Stimulated activated CD4-positive, alpha-beta T cell treated with anti-CD3 and anti-CD28 coated beads, Interleukin-2, amount 100 ng/mL, for 48 hours (primary cell): ENCODE measurements at regions not wholly inside any gene's neighbourhood (a gene's known extent, or its start where the extent isn't known, plus 50 kb on each side); places are given as distances from the start of the nearest gene placed in this dataset.

Source experiments
- DNase-seq, 2 donors: peaks; one replicate each; pipeline ENCODE4 v3.0.0-alpha.2; 2020

DNA sequence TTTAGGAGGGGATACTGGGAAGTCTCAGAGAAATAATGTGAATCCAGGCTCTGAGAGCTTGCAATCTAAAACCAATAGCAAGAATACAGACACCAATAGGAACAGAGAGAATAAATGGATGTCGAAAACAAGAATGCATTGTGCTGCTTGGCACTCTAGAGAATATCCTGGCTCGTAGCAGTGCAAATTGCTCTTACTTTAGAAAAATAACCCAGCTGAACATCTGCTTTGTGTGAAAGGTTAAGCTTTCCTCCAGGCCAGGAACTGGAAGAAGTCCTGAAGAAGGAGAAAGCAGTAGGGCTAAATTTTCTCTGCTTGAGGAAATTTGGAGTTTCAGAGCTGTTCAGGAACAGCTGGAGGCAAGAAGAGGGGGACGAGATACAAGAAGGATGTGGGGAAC is 382.3 kb downstream of the HHIPL2 start:
- no peak for DNase-seq

DNA sequence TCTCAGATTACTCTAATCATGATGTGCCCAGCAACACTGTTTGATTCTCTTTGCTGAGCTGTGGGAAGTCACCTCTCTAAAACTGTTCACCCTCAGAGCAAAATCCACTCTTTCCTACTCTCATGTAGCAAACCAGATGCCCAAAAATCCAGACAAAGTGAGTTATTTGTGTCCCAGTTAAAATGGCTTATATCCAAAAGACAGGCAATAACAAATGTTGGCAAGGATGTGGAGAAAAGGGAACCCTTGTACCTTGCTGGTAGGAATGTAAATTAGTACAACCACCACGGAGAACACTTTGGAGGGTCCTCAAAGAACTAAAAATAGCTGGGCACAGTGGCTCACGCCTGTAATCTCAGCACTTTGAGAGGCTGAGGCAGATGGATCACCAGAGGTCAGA is 384.0 kb downstream of the HHIPL2 start:
- no peak for DNase-seq

DNA sequence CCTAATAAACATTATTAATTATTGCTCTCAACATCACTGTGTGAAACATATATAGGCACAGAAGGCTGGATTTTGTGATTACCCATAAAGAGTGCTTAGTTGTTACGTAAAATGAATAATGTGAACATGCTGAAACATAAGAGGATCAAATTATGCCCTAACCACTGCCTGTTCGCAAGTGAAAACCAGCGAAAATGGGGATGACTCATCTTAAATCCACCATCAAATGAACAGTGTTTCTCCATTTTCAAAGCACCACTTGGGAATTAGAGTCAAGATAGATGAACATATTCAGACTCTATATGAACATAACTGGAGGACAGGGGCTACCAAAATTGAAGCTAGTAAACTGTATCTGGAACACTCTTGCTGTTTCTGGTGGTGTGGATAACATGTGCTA is 386.2 kb downstream of the HHIPL2 start:
- no peak for DNase-seq

DNA sequence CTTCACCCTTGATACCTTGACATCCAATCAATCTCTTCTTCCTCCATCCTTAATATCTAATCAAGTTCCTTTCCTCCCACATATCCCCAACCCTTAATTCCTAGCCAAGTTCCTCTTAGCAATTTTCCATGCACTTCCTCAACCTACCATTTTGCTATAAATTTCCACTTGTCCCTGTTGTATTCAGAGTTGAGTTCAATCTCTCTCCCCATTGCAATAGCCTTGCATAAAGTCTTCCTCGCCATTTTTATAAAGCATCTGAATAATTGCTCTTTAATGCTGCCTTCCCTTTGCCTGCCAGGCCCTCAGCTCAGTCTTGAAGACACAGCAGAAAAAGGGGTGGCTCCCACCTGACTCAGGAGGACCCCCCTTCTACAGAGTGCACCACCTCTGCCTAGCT is 390.3 kb downstream of the HHIPL2 start:
- DNase-seq = no peak

DNA sequence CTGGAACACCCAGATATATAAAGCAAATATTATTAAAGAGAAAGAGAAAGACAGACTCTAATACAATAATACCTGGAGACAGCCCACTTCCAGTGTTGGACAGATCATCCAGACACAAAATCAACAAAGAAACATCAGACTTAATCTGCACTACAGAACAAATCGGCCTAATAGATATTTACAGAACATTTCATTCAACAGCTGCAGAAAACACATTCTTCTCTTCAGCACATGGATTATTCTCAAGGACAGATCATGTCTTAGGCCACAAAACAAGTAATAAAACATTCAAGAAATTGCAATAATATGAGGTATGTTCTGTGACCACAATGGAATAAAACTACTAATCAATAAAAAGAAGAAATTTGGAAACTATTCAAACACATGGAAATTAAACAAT is 398.3 kb upstream of the DUSP10 start:
- no peak for DNase-seq

DNA sequence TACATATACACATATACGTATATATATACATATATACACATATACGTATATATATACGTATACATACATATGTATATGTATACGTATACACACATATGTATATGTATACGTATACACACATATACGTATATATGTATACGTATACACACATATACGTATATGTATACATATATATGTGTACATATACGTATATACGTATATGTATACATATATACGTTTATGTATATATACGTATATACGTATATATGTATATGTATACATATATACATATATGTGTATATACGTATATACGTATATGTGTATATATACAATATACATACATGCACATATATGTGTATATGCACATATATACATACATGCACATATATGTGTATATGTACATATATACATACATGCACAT is 396.2 kb upstream of the DUSP10 start:
- no peak for DNase-seq

DNA sequence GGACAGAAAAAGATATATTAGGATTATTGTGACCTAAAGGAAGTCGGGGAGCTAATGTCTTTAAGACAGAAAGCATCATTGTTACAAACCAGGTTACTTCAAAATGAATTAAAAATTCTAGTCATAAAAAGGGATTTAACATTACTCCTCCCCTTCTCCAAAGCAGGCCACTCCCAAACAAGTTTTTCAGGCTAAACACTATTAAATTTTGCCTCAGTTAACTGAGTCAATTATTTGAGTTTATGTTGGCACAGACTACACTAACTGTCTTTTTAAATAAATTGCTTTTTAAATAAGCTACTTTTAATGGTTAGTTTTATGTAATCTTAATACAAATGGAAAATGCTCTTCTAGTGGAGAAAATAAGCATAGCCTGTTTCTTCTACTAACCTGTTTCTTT is 395.0 kb upstream of the DUSP10 start:
- no peak for DNase-seq

DNA sequence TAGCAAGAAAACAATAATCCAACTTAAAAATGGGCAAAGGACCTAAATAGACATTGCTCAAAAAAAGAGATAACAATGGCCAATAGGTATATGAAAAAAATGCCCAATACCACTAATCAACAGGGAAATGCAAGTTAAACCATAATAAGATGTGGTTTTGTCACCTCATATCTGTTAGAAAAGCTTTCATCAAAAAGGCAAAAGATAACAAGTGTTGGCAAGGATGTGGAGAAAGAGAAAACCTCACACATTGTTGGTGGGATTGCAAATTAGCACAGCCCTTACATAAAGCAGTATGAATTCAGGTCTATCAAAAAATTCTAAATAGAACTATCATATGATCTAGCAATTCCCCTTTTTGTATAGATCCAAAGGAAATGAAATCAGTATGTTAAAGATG is 387.2 kb upstream of the DUSP10 start:
- DNase-seq = no peak

DNA sequence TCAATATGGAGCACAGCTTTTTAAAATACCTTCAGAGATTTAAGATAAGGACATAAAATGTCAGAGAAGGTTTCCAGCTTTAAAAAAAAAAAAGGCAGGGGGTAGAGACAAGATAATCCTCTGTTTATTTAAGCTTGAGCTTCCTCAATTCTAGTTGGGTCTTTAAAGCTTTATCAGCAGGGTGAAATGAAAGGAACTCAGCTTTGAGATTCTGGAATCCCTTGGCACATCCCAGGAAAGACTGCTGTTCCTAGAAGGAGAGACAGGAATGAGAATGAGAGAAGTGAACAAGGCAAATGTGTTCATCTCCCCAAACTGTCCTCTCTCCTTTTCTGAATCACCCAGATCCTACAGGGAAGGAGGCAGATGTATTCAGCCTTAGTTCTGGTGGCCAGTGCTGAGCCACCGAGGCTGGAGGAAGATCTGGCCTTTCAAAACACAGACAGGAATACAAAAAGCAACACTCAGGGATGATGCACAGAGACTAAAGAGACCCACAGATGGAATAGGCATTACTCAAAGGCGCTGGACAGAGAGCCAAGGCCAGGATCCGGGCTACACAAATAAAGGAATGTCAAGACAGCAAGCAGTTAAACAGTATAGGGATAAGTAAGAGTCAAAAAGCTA is 385.8 kb upstream of the DUSP10 start:
- DNase-seq = no peak

DNA sequence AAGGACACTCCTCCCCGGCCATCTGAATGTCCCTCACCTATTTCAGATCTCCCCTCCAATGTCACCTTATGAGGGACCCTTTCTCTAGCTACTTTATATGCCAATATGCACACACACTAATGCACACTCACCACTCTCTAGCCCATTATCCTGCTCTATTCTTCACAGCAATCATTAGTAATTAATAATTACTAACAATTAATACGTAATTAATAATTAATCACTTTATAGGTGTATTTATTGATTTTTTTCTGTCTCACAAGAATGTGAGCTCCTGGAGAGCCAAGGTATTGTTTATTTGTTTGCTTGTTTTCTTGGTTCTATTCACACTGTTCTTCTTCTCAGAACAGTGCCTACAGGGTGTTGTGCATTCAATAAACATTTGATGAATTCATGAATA is 385.2 kb upstream of the DUSP10 start:
- DNase-seq = no peak

DNA sequence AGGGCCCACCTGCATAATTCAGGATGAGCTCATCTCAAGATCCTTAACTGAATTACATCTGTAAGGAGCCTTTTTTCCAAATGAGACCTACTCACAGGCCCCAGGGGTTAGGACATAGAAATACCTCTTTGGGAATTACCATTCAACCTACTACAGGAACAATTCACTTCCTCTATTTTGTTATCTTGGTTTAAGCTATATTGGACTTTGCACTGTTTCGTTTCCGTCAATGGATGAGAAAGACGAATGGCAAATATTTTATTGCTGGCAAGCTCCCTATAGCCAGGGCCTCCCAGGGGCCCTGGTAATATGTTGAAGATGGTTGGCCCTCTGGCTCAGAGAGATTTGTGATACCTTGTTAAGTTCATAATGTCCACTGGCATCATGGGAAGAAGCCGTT is 384.2 kb upstream of the DUSP10 start:
- DNase-seq = no peak

DNA sequence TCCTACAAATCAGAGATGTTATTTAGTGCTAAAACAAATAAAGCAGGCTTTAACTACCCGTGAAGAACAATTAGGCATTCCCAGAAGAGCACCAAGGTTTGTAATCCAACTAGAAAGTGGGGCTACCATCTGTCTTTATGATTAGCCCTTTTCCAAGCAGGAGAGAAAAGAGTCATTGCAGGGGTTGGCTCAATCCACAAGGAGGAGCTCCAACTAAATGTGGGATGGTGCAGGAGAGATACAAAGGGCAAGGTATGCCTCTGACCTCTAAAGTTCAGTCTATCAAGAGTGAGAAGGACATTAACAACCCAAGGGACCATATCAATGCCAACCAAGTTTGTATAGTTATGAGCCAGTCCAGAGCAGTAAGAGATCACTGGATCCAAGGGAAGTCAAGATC is 382.7 kb upstream of the DUSP10 start:
- no peak for DNase-seq

DNA sequence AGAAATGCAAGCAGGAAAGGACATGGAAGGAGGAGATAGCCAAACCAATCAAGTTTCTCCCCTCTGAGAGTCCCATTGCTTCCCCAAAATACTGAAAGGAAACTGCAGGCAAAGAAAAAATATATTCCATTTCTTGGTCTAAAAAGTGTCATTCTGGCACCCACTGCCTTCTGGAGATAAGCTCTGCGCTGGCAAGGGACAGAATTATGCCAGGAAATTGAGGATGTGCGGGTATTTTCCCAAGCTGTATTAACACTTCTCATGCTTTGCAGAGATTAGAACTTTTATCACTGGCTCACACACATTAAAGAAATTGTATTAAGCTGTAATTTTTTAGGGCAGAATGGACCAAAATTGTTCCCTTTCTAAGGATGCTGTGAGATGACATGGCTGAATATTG is 381.2 kb upstream of the DUSP10 start:
- no peak for DNase-seq

DNA sequence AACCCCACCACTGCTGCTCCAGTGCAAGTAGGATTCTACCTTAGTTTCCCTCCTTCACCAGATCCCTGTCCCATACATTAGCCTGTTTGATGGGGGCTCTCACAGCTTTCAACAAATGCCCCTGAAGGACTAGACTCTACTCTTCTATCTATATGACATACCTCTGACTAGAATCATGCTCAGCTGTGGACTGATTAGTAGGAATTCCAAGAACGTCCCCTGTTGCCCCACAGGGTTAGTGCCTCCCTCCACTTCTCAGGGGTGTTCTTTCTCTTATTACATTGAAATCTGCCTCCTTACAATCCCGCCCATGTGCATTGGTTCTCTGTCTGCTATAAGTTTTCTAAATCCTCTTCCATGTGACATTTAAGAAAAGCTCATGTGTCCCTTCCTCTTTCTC is 375.9 kb upstream of the DUSP10 start:
- DNase-seq = no peak

DNA sequence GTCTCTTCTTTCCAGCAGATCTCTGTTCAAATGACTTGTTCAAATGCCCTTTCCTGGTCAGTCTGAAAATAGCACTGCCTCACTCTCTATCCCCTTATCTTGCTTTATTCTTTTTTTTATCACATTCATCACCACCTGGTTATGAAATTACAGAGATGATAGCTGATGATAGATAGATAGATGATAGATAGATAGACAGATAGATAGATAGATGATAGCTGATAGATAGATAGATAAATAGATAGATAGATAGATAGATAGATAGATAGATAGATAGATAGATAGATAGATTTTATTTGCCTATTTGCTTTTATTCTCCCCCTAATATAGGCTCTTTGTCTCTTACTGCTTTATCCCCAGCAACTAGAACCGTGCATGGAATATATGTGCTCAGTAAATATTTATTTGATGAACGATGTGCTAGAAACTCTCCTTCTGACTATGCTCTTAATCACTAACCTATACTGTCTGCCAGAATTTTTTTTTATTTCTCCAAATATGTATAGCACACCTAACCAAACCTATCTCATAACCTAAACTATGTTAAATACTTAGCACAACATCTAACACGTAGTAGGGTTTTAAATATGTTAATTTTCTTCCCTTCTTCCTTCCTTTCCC is 372.8 kb upstream of the DUSP10 start:
- DNase-seq = no peak

DNA sequence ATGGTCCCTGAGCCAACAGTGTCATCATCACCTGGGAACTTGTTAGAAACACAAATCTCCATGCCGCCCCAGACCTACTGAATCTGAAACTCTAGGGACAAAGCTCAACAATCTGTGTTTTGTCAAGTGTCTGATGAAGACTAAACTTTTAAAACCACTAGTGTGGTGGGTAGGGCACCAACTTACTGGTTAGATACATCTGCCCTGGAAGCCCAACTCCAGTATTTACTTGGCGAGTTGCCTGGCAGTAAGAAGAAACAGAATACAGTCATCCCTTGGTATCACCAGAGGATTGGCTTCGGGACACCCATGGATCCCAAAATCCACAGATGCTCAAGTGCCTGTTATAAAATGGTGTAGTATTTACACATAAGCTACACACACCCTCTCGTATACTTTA is 367.9 kb upstream of the DUSP10 start:
- no peak for DNase-seq

DNA sequence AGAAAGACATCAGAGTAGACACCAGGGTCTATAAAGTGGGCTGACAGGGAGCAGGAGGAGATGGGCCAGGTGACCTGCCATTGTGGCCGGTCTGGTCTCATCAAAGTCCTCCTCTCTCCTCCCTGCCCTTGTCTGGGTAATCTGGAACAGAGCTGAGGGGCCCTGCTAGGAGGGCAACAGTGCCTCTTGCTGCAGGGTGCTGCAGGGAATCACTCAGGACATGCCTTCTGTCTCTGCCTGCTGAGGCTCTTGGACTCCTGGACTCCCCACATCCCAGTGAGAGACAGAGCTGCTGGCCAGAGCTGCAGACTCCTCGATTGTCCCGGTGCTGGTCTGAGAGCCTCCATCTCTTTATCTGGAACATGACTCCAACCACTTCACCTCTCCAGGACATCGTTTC is 366.1 kb upstream of the DUSP10 start:
- no peak for DNase-seq

DNA sequence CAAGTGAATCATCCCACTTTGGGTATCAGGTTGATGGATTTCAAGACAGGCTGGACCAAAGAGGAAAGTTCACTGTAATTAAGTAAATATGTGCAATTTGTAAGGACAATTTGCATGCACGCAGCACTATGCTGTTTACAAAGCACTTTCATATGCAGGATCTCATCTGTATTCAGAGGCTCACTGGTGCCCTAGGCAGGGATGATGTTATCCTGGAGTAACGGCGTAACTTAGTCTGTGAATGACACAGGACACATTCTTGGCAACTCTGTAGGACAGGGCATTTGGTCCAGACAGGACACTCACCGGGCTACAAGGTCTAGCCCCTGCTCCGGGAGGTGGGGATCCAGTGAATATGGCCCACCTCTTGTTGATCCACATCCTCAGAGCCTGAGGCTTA is 365.4 kb upstream of the DUSP10 start:
- DNase-seq = no peak

DNA sequence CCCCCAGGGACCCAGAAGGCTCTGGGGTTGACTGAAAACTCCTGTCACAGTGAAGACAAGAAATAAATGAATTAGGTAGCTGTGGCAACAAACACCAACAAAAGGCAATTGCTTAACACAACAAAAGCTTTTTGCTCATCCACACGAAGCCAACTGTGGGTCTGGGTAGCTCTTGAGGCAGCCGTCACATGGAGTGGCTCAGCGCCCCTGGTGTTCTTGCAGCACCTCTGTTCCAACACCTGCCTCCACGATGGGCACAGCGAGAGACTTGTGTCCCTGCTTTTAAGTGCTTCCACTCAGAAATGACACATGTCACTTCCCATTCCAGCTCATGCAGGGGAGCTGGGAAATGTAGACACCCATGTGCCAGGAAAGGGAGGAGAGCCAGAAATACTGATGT is 364.5 kb upstream of the DUSP10 start:
- DNase-seq = no peak

DNA sequence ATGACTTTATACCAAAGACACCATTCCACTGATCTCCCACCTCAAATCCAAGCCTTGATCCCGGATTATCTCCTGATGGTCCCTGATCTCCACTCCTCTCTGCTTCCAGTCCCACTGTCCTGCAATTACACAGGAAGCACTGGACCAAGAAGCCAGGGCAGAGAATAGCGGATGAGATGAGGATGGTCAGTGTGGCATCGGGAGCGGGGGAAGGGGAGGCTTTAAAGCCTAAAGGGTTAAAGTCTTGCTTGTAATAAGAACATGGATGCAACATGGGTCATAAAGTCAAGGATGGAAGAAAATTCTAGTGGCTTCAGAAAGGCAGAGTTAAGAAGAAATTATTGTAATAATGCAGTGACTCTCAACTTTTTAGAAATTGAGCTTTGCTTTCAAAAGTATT is 364.0 kb upstream of the DUSP10 start:
- DNase-seq = no peak

DNA sequence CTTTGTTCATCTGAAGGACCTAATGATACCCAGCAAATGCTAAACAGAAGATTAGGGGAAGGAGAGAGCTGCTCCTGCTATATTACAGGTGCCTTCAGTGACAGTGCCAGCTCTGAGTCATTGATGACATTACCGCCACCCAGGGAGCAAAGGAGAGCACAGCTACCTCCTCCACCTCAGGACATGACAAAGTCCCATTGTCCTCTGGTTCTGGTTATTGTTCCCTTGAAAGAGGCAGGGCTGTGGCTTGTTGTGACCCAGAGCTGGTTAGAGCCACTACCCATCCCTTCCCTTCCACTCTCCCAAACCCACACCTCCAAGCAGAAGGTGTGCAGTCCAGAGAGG is 363.5 kb upstream of the DUSP10 start:
- DNase-seq = no peak

DNA sequence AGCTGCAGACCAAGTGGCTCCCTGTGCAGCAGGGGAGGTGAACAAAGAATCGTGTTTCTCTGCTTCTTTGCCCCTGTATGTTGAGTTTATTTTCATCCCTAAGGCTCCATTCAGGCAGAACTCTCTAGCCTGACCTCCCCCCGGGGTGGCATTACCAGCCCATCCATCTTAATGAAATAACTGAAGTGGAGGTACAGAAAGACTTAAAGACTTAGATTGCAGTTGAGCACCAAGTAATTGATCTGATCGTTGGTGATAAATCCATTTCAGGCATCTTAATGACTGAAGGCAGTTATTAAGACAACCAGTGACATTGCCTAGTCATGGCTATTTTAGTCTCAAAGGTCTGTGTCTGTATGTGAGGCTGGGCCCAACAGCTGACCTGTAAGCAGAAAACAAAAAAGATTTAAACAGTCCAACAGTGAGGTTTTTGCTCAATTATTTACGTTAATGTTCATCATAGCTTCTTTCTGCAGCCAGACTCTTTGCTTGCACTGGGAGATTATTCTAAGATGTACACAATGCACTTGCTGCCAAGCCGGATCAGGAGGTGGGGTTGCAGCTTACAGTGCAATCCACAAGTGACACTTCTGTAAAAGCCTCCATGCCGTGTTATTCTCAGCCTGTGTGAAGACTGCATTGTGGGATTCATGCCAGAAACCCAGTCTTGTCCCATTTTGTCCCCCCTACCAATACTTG is 363.0 kb upstream of the DUSP10 start:
- no peak for DNase-seq

DNA sequence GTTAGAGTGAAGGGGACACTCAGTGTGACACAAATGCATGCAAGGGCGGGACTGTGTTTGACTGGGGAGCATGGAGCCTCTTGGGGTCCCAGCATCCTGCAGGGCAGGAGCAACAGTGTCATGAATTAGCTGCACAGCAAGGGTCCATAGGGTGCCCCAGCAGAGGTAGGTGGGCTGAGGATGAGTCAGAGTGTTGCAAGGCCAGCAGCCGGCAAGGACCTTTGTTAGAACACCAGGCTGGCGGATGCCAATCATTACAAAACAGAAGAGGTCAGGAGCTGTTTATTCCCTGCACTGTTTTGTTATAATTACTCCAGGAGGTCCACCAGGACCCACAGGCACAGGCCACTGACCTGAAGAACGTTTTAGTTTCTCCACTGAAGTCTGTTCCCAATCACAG is 362.2 kb upstream of the DUSP10 start:
- no peak for DNase-seq

DNA sequence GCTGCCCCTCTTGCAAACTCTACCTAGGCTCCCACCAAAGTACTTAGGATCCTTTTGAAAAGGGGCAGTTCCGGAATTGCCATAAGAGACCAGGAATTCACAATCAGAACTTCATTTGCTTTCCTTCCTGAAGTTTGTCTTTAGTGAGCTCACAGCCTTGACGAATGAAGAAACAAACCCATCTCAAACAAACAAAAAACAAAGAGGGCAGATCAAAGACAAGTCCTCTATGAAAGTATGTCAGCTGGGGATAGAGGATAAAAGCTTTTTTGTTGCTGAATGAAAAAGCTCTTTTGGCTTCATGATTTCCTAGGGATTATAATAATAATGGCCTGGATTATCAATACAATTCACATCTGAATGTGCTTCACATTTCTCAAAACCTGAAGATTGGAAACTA is 357.9 kb upstream of the DUSP10 start:
- no peak for DNase-seq

DNA sequence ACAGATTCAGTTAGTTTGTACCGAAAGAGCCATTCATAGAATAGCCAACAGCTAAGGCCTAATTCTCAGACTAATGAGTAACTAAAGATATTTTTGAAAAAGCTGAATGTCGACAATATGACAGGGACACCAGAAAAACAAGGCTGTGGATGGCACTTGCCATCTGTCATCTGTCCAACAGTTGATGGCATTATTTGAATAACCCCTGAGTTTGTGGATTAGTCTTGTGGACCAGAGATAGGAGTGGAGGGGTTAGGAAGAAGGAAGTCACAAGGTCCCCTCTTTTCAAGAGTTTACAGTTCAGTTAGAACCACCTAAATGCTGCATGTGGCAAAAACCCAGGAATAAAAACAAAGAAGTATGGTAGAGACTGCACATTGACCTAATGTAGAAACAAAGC is 356.5 kb upstream of the DUSP10 start:
- no peak for DNase-seq
